ENCODE measurements at regions not wholly inside any gene's neighbourhood (a gene's known extent, or its start where the extent isn't known, plus 50 kb on each side); places are given as distances from the start of the nearest gene placed in this dataset.
"Not testable (repeated sequence)": the region's sequence is repeated elsewhere in the genome, so short reads cannot be mapped to it uniquely, and the experiment has no call there.

DNA sequence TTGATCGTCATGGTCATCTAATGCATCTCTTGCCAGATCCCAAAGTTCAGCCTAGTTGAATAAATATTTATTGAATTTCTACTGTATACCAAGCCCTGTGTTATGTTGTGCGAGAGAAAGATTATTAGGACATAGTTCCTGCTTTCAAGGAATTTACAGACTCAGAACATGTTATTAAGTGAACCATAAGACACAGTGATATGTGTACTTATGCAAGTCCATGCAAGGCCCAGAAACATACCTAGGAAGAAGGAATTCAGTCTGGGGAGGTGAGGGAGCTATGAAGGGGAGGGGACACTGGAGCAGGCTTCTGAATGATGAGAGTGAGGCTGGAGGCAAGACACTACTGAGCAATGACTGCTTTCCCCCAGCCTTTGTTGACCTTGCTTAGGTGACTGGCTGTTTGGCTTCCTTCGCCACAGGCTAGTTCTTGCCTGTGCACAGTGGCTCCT lies 81.4 kb downstream of the ACAA2 start:
- DNase-seq = no peak

- DNase-seq = no peak
Observed at GRCh38 chr18:49731421-49731841, 81.9 kb downstream of the ACAA2 start.

GRCh38 chr18:49730951-49731391 lies 82.4 kb downstream of the ACAA2 start:
- no peak for DNase-seq

DNA sequence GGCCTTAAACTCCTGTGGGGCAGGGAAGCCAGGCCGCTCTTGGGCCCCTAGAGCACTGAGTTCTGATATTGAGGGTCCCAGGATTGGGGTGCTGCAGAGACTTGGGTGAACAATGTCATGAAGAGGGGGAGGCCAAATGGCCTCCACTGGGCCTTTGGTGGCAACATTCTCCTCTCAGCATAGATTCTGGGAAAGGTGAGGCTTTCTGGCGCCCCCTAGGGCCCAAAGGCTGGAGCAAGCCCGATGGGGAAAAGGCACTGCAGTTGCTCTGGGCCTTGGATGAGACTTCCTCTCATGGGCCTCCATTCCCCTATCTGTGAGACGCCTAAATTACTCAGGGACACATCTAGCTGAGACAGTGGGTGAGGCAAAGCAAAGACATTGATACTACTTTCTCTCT lies 84.8 kb downstream of the ACAA2 start:
- no peak for DNase-seq

GRCh38 chr18:49727816-49728215 lies 85.5 kb downstream of the ACAA2 start:
- no peak for DNase-seq

GRCh38 chr18:49726675-49726963 lies 86.7 kb downstream of the ACAA2 start:
- no peak for DNase-seq

GRCh38 chr18:49725809-49726674 lies 87.3 kb downstream of the ACAA2 start:
- no peak for DNase-seq

- DNase-seq = no peak
Observed at GRCh38 chr18:49723648-49724180, 89.6 kb downstream of the ACAA2 start.

DNA sequence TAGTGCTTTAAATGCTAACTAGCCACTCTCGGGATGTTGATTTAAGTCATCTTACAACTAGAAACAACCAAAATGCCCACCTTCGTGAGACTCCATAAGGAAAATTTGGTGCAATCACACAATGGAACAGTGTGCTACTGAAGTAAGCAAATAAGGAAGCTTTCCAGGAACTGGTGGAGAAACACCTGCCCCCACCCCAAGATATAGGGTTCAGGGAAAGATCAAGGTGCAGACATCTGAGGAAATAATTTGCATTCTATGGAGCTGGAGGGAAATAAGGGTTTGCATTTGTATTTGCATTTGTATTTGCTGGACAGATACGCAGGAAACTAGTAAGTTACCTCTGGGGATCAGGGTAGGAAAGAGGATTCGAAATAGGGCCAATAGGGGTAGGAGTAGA lies 90.9 kb downstream of the ACAA2 start:
- no peak for DNase-seq

- DNase-seq = no peak
Observed at GRCh38 chr18:49721981-49722380, 91.4 kb downstream of the ACAA2 start.

DNA sequence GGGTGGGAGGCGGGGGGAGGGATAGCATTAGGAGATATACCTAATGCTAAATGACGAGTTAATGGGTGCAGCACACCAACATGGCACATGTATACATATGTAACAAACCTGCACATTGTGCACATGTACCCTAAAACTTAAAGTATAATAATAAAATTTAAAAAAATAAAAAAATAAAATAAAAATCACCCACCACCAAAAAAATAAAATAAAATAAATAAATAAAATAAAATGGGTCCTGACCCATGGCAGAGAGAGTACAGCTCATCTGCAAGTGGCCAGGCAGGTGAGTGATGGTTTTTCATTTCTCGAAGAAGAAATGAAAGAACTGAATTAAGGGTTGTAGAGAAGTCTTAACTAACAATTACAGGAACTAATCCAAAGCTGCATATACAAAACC lies 92.4 kb downstream of the ACAA2 start:
- not testable (repeated sequence) for DNase-seq

DNA sequence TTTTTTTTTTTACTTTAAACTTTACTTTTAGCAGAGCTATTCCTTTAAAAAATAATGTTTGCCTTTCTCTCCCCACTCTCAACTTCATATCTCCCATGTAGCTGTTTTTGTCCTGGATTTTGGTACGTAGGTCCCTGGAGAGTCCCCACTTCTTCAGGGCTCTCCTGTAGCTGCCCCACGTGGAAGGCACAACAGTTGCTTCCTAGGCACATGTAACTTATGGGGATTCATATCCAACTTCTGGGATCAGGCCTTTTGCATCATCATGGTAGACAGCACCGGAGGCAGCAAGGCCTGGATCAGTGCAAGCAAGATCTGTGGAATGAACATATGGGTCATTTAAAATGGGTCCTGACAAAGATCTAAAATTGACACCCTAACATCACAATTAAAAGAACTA lies 95.7 kb downstream of the ACAA2 start:
- no peak for DNase-seq

DNA sequence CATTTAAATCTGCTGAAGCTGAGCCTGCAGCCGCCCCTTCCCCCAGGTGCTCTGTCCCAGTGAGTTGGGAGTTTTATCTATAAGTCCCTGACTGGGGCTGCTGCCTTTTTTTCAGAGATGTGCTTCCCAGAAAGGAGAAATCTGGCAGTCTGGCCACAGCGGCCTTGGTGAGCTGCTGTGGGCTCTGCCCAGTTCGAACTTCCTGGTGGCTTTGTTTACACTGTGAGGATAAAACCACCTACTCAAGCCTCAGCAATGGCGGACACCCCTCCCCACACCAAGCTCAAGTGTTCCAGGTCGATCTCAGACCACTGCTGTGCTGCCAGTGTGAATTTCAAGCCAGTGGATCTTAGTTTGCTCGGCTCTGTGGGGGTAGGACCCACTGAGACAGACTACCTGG lies 97.3 kb downstream of the ACAA2 start:
- DNase-seq = no peak

- no peak for DNase-seq
Observed at GRCh38 chr18:49709347-49709690, 104.0 kb downstream of the ACAA2 start.

DNA sequence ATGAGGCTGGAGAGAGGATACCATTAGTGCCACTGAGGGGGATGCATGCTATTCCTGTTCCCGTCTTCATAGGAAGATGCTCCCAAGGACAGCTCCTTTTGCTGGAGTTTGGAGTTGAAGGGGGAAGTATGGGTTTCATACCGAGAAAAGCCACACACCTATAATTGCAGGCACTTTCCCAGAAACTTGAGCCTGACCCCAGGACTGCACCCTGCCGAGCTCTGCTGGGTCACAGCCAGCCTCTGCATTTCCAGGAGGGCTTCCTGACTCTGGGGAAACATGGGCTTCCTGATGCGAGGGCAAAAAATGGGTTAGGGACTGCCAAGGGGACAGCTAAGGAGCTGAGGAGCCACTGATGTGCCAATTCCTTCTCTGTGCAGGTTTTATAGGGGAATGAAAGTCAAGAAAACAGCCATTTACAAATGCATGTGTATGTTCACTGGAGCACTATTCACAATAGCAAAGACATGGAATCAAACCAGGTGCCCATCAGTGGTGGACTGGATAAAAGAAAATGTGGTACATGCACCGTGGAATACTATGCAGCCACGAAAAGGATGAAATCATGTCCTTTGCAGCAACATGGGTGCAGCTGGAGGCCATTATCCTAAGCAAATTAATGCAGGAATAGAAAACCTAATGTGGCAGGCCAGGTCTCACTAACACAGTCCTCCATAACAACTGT lies 104.5 kb downstream of the ACAA2 start:
- no peak for DNase-seq

GRCh38 chr18:49707599-49707998 lies 105.7 kb downstream of the ACAA2 start:
- DNase-seq = no peak

GRCh38 chr18:49704334-49704733 lies 109.0 kb downstream of the ACAA2 start:
- DNase-seq = no peak

- DNase-seq = no peak
Observed at GRCh38 chr18:49701190-49701589, 112.1 kb downstream of the ACAA2 start.

DNA sequence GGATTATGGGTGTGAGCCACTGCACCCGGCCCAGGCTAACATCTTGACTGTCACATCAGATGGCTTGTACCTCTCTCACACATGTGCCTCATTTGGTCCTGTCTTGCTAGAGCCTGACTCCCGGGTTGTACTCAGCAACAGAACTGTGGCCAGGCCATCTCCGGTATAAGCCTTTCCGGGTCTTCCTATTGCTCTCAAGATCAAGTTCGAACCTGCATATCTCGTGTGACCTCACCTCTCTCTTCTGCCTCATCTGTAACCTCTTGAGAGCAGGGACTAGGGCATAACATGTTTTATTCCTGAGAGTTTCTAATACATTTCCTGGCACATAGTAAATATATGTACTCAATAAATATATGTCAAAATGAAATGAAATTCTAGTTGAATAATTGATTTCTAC lies 114.0 kb downstream of the ACAA2 start:
- DNase-seq = no peak

- no peak for DNase-seq
Observed at GRCh38 chr18:49698525-49699025, 114.8 kb downstream of the ACAA2 start.

- no peak for DNase-seq
Observed at GRCh38 chr18:49697757-49698524, 115.4 kb downstream of the ACAA2 start.

GRCh38 chr18:49697049-49697448 lies 116.3 kb downstream of the ACAA2 start:
- no peak for DNase-seq
